PFSK-1 (cell line): ENCODE measurements at regions not wholly inside any gene's neighbourhood (a gene's known extent, or its start where the extent isn't known, plus 50 kb on each side); places are given as distances from the start of the nearest gene placed in this dataset.

Experiments
- FOXP2 ChIP-seq: optimal IDR thresholded peaks from 2 replicates; pipeline ENCODE3; 2011; ENCODE audit warnings: borderline replicate concordance, control low read depth, inconsistent platforms; ENCODE audit not compliant: insufficient read depth; ENCODE audit errors: extremely low read length, extremely low read depth
- POLR2AphosphoS5 ChIP-seq: IDR thresholded peaks from 2 replicates; pipeline ENCODE4 v1.6.1; 2012; ENCODE audit warnings: low read depth, mild to moderate bottlenecking, control low read depth, low read length, moderate library complexity
- REST ChIP-seq, 2 experiments: IDR thresholded peaks; 2 replicates each; pipeline versions ENCODE4 v1.6.1 to v1.8.0; 2011 to 2012; ENCODE audit warnings: low read depth in 2 of 2, low read length in 2 of 2, control low read depth in 1 of 2, inconsistent platforms in 1 of 2, mild to moderate bottlenecking in 1 of 2, moderate library complexity in 1 of 2; ENCODE audit not compliant: insufficient read depth in 1 of 2
- SIN3A ChIP-seq: IDR thresholded peaks from 2 replicates; pipeline ENCODE4 v1.6.1; 2012; ENCODE audit warnings: mild to moderate bottlenecking, low read length, moderate library complexity, borderline replicate concordance; ENCODE audit not compliant: insufficient read depth
- TAF1 ChIP-seq: IDR thresholded peaks from 2 replicates; pipeline ENCODE4 v1.6.1; 2012; ENCODE audit warnings: low read length, control low read depth, borderline replicate concordance; ENCODE audit not compliant: insufficient read depth

- no peak for TF ChIP-seq POLR2AphosphoS5
- TF ChIP-seq SIN3A = no peak
- no peak for TF ChIP-seq REST (IDR thresholded peaks at IDR 0.05; ENCODE audit: insufficient read depth in 1 of 2, low read depth in 2 of 2, low read length in 2 of 2)
- no peak for TF ChIP-seq FOXP2
- no peak for TF ChIP-seq TAF1
Observed at GRCh38 chrX:22603060-22603459, 330.3 kb downstream of the CBLL2 start.

- no peak for TF ChIP-seq REST (IDR thresholded peaks at IDR 0.05; ENCODE audit: insufficient read depth in 1 of 2, low read depth in 2 of 2, low read length in 2 of 2)
- TF ChIP-seq TAF1 = no peak
- TF ChIP-seq SIN3A = no peak
- TF ChIP-seq FOXP2 = no peak
- no peak for TF ChIP-seq POLR2AphosphoS5
Observed at GRCh38 chrX:22616867-22617266, 344.2 kb downstream of the CBLL2 start.

- TF ChIP-seq REST (IDR thresholded peaks at IDR 0.05; ENCODE audit: insufficient read depth in 1 of 2, low read depth in 2 of 2, low read length in 2 of 2) (no peak), TAF1 (no peak), POLR2AphosphoS5 (no peak), FOXP2 (no peak), SIN3A (no peak)
Observed at GRCh38 chrX:22627576-22627975, 354.9 kb downstream of the CBLL2 start.

- TF ChIP-seq TAF1 = no peak
- TF ChIP-seq FOXP2 = no peak
- no peak for TF ChIP-seq REST (IDR thresholded peaks at IDR 0.05; ENCODE audit: insufficient read depth in 1 of 2, low read depth in 2 of 2, low read length in 2 of 2)
- no peak for TF ChIP-seq POLR2AphosphoS5
Observed at GRCh38 chrX:22628275-22628674, 355.6 kb downstream of the CBLL2 start.

GRCh38 chrX:22629105-22629725 lies 356.5 kb downstream of the CBLL2 start:
- TF ChIP-seq SIN3A (no peak), TAF1 (no peak), FOXP2 (no peak), POLR2AphosphoS5 (no peak), REST (IDR thresholded peaks at IDR 0.05; ENCODE audit: insufficient read depth in 1 of 2, low read depth in 2 of 2, low read length in 2 of 2) (no peak)
